Skeletal muscle cell (primary cell): ENCODE measurements at regions not wholly inside any gene's neighbourhood (a gene's known extent, or its start where the extent isn't known, plus 50 kb on each side); places are given as distances from the start of the nearest gene placed in this dataset.

Source experiments
- DNase-seq: peaks from one replicate; pipeline ENCODE4 v3.0.0-alpha.2; 2010; ENCODE audit warnings: low read depth
- H3K4me3 ChIP-seq: 2 replicates; pipeline ENCODE4 v1.5.1; 2011; ENCODE audit warnings: low read depth, mild to moderate bottlenecking, control low read depth, low read length, moderate library complexity

- DNase-seq, result no peak
- H3K4me3 ChIP-seq, result no peak overlapping the region
Measured at GRCh38 chr15:62485170-62485720, 320.2 kb upstream of the C2CD4B start.

- DNase-seq, result no peak
- no peak overlapping the region for H3K4me3 ChIP-seq
Measured at GRCh38 chr15:62486041-62486440, 321.0 kb upstream of the C2CD4B start.

DNA sequence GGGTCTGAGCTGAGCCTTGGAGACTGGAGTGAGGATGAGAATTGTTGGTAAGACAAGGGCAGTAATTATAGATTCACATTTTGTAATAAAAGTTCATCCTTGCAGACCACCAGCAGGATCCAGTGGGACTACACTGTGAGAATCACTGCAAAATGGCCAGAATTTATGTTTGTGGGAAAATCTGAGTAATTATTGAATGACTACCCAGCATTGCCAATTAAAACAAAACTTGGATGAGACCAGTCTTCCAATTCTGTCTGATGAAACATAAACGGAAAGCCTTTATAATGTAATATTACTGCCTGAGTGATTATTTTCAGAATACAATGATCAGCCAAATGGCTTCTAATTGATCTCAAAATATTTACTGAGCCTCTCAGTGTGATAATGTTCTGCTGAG is 323.3 kb upstream of the C2CD4B start:
- DNase-seq, result no peak
- no peak overlapping the region for H3K4me3 ChIP-seq

DNA sequence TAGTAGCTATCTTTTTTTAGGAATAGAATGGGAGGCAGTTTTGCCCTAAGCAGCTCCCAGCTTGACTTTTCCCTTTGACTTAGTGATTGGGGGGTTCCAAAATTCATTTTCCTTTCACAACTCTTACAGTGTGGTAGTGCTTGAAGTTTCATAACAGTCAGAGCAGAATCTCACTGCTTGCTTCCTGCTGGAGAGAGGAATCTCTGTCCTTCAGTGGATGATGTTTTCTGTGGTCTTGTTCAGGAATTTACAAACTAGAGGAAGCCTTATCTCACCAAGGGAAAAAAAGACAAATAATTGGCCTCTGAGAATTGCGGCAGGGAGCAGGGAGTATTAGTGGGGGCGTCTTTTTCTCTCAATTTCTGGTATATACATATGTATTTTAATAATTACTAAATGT is 326.6 kb upstream of the C2CD4B start:
- DNase-seq, result no peak
- H3K4me3 ChIP-seq, result no peak overlapping the region

DNA sequence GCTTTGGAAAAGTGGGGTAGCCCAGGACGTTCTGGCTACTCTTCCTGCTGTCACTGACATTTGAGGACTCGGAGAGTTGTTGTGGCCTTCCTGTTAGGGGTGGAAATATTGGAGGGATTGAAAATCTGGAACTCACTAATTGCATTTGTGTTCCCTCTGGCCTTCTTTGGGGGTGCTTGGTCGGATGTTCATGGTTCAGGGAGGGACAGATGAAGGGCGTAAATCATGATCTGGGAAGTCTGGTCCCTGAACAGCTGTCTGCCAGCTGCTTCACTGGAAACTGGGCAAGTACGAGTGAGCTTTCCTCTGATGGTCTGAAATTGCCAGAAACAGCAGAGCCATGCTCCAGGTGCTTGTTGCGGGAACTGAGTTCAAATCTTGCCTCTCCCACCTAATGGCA is 327.8 kb upstream of the C2CD4B start:
- no peak for DNase-seq
- no peak overlapping the region for H3K4me3 ChIP-seq

DNA sequence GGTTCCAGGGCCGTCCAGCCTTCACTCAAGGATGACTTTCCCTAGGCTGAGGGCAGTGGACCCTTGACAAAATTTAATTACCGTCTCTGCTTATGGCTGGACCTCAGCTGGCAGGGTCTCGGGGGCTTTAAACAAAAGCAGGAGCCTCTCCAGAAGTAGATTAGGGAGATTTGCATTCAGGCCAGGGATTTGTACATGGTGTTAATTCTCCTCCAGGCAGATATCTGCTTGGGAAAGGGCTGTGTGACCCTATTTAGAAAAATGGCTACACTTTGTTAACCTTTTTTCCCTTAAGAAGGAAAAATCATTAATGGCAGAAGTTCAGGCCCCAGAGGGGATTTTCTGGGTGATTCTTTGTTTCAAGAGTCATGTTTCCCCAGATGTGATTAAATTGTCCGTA is 329.1 kb upstream of the C2CD4B start:
- no peak for DNase-seq
- no peak overlapping the region for H3K4me3 ChIP-seq

GRCh38 chr15:62495670-62496614 is 330.9 kb upstream of the C2CD4B start:
- no peak overlapping the region for H3K4me3 ChIP-seq
- DNase-seq, result peak; percentile 43

GRCh38 chr15:62497356-62497755 is 332.3 kb upstream of the C2CD4B start:
- no peak overlapping the region for H3K4me3 ChIP-seq
- no peak for DNase-seq

DNA sequence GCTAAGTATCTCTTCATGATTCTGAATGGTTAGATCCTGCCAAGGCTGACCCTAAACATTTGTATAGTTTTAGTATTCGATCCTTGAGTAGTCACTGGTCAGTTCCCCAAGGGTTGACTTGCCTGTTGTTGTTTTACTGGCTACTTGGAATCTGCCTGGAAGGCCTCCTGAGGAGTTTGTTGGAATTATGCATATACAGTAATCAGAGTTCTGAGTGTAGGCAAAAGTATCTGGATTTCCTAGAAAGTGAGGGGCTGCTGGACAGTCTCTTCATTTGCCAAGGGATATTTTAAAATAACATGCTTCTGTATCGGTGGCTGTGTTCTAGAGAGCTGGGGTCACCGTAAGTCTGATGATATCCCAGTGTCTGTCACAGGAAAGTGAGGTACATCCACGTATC is 333.2 kb upstream of the C2CD4B start:
- H3K4me3 ChIP-seq, result no peak overlapping the region
- no peak for DNase-seq

DNA sequence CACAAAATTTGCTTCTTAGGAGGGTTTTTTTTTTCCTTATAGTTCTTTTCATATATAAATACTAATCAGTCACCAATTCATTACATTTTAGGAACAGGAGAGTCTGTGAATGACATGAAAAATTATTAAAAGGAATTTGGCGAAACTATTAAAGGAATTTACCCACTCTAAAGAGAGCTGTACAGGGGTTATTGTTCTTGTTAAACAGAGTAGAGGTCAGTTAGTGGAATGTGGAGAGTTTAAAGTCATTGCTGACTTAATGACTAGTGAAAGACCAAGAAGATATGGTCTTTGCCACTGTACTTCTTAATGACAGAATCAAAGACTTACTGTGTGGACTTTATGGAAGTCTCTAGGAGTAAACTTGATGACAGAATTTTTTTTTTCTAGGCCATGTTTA is 333.6 kb upstream of the C2CD4B start:
- no peak for DNase-seq
- H3K4me3 ChIP-seq, result no peak overlapping the region

DNA sequence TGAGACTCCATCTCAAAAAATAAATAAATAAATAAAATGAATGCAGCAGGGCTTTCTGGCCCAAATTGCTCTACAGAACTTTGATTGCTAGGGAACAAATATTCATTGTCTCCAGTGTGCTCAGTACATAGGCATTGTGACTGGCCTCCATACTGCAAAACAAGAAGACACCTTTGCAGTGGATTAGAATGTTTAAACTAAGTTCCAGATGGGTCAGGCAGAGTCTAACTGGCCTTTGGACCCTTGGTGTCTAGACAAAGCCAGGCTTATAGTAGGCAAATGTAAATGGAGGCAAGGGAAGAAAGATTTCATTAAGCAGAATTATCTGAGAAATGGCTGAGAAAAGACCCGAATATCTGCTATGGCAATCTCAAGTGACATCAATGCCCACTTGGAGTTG is 335.2 kb upstream of the C2CD4B start:
- DNase-seq, result no peak
- H3K4me3 ChIP-seq, result no peak overlapping the region

DNA sequence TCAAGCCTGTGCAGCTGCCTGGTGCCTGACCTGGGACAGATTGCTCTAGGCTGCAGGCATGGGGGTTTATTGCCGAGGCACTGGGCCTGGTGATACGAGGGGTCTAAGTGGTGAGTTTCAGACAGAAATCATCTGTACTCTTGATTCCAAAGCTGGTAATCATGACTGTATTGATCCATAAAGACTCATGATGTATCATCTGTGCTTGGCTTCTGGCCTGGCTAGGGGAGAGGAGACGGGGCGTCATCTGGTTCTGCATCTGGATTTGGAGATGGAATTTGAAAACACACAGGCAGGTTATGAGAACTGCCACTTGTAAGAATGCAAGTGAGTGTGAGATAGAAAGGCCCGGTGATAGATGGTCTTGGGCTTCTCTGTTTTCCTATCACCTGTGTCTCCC is 337.4 kb upstream of the C2CD4B start:
- no peak overlapping the region for H3K4me3 ChIP-seq
- DNase-seq, result no peak

DNA sequence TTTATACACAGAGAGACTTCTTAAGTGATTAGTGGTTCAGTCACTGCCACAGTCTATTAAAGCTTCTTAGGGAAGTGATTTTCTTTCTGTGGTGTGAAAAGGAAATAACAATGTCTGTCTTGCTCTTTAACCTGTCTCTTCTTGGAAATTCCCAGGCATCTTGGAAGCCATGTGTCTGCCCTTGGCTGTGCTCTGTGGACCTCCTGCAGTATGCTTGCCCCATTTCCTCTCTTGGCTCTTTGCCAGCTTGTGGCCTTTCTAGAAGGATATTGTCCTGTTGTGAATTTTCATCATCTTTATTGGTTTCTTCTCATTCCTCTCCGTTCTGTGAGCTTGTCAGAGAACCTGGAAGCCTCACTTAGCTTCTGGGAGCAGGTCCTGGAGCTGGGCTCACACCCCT is 338.4 kb upstream of the C2CD4B start:
- DNase-seq, result no peak
- H3K4me3 ChIP-seq, result no peak overlapping the region

DNA sequence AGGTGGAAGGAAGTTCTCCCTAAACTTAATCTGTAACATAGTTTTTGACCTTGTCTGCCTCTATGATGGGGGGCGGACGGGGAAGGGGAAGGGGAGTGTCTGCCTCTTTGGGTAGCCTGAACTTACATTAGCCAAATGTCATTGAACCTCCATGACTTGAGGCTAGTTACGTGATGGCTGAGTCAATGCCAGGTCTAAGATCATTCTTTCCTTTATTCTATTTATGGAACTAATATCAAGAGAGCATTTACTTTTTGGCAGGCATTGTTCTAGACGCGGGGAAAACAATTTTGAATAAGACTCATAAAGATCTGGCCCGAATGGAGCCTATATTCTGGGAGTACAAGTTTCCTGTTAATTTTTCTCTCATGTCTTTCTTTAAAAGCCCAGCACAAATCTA is 340.7 kb upstream of the C2CD4B start:
- no peak for DNase-seq
- no peak overlapping the region for H3K4me3 ChIP-seq

DNA sequence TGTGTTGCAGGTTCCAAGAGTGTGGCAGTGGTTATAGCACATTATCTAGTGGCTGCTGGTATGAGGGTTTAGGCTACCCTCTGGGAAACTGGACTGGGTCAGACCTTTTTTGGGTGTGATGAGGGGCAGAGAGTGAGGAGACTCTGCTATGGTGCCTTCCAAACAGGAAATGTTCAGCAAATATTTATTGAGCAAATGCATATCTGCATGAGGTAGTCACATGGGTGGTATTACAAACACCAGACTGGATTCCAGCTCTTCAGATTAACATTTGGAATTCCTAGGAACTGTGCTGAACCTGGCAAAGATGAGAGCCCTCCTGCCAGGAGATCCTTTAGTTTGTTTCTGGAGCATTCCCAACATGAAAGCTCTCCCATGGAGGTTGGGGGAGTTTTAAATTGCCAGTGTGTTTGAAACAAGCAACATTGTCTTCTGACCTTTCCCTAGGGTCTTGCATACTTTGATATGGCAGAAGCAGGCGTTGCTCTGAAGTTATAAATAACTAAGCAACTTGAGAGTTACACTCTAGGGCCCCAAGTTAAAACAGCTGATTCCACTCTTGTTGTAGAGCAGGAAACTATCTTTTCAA is 341.2 kb upstream of the C2CD4B start:
- H3K4me3 ChIP-seq, result no peak overlapping the region
- no peak for DNase-seq

DNA sequence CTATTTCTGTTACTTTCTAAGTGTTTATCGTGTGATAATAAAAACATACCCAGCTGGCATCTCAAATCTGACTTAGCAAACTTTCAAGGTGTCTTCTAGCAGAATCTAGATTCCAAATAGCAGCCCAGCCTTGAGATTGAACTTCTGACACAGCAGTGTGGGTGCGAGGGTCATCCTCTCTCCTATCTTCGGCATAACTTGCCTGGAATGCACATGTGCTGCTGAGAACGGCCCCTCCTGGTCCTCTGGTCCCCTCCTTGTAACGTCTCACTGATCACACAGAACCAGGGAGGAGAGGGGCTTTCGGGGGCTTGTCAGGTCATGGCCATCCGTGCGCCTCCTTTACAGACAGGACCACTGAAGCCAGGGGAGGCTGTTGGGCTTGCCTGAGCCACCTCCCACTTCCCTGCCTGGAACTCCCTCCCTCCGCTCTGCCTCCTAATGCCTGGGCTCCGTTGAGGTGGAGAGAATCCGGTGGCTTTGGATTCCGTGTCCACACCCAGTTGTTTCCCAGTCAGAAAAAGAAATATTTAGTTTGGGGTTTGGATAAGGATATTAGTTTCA is 344.4 kb upstream of the C2CD4B start:
- H3K4me3 ChIP-seq, result no peak overlapping the region
- DNase-seq, result no peak

GRCh38 chr15:62510791-62511190 is 345.7 kb upstream of the C2CD4B start:
- no peak for DNase-seq
- H3K4me3 ChIP-seq, result no peak overlapping the region

DNA sequence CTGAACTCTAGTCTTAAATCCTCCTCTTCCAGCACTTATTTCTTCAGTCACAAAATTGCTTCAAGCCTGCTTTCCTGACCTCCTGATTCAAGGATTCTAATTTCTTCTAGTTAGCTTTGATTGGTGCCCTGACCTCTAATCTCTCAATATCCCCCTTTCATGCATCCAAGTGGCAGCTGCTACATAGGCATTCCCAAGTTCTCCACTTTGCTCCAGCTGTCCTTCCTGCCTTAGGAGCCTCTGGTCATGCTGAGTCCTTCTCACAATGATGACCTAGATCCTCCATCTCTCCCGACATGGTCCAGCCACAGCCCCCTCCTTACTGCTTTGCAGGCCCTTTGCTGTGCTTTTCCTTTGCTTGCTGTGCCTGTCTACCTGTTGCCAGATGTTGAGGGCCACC is 347.8 kb upstream of the C2CD4B start:
- no peak for DNase-seq
- no peak overlapping the region for H3K4me3 ChIP-seq

GRCh38 chr15:62513893-62514292 is 348.8 kb upstream of the C2CD4B start:
- no peak for DNase-seq

DNA sequence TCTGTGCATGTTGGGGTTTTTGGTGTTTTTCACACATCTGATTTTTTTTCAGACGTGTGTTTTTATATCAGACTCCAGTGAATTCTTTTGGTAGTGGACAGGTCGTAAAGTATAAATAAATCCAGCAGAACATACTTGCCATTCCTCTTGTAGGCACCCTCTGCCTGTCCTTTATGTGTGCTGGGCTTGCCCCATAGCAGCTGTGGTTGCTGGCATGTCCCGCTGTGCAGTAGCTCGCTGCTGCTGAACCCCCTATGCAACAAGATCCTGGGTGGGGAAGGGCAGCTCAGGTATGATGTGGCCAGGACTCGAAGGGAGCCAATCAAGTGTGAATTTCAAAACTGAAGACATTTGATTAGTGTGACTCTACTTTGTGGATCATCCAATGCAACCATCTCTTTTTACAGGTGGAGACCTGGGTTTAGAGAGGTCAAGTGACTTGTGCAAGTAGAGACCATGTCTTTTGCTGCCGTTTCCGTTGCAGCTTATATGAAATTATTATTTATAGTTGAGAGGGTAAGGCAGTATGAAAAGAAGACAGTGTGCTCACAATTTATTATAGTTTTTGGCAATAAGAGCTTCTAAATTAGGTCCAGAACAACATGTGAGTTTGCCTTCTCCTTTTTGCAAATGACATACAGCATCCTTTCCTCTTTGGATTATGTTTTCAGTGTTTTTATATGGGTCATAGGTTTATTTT is 350.8 kb upstream of the C2CD4B start:
- DNase-seq, result no peak
- H3K4me3 ChIP-seq, result no peak overlapping the region

More at GRCh38 chr15:62513893-62514292, 348.8 kb upstream of the C2CD4B start:
- no peak overlapping the region for H3K4me3 ChIP-seq
